Epidermal melanocyte (primary cell): ENCODE measurements at regions not wholly inside any gene's neighbourhood (a gene's known extent, or its start where the extent isn't known, plus 50 kb on each side); places are given as distances from the start of the nearest gene placed in this dataset.
"Not testable (repeated sequence)": the region's sequence is repeated elsewhere in the genome, so short reads cannot be mapped to it uniquely, and the experiment has no call there.

Experiments used
- DNase-seq: peaks from one replicate; pipeline ENCODE4 v3.0.0; 2011; ENCODE audit warnings: low spot score; ENCODE audit not compliant: insufficient read length

DNA sequence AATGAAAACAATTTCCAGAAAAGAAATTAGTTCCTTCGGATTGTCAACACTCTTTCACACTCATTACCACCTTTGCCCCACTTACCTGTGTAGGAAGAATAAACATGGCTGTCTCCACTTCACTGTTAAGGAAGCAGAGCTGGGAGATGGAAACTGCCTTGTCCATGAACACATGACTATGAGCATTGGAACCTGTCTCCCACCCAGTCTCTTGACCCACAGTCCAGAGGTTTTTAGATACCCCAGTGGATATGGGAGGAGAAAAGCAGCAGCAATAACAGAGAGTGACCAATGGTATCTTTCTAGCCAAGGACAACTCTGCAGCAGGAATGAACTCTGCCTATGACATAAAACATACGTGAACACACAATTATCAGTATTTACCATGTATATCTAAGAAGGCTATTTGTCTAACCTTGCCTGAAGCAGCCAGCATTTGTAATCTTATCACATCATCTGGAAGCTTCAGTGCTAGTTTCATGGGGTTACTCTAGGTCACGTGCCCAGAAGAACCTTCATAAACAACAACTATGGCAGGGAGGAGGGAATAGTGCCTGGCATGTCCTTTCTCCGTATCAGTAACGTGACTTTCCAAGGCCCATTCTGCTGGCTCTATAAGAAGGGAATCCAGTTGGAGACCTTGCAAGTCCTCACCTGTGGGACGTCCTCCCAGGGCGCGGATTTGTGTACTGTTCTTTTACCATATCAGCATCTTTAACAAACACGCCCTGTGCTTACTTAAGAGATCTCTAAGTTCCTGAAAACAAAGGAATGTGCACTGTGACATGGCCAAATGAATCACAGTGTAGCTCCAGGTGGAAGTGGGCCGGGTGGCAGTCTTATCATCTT lies 221.8 kb upstream of the UBL3 start:
- no peak for DNase-seq

DNA sequence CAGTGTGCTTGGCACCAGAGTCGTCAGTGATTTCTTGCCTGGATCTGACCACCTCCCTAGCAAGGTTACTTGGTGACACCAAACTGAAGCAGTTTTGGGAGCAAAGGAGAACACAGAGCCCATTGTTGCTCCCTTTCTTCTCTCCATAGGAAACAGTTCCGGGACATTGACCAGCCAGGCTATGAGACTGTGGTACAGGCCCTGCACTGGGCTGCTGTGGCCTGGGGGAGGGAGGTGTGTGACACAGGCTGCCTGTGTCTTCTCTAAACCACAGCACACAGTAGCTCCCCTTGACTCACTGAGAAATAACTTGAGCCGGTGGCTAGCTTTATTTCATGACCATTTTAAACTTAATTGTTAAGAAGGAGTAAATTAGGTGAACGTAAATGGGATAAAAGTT lies 214.8 kb upstream of the UBL3 start:
- no peak for DNase-seq

- DNase-seq = no peak
Measured at GRCh38 chr13:30063892-30064291, 213.5 kb upstream of the UBL3 start.

GRCh38 chr13:30061217-30061616 lies 210.8 kb upstream of the UBL3 start:
- no peak for DNase-seq

DNA sequence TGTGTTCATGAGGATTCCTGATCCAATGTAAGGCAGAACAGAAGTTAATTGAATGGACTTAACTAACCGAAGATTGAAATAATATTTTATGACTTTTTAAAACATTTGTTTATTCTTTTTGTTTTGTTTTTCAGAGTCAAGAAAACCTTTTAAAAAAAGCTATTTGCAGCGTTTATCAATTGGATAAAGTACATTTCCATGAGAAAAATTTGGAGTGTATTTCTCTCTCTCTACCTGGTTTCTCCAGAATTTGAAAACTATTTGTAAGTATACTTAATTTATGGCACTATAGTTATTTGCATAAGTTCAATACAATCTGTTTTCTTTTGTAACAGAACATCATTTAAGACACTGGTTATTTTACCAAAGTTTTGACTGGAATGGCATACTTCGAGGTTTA lies 208.0 kb upstream of the UBL3 start:
- DNase-seq = no peak

- not testable (repeated sequence) for DNase-seq
Measured at GRCh38 chr13:30054546-30054945, 204.1 kb upstream of the UBL3 start.

- no peak for DNase-seq
Measured at GRCh38 chr13:30053939-30054338, 203.5 kb upstream of the UBL3 start.

DNA sequence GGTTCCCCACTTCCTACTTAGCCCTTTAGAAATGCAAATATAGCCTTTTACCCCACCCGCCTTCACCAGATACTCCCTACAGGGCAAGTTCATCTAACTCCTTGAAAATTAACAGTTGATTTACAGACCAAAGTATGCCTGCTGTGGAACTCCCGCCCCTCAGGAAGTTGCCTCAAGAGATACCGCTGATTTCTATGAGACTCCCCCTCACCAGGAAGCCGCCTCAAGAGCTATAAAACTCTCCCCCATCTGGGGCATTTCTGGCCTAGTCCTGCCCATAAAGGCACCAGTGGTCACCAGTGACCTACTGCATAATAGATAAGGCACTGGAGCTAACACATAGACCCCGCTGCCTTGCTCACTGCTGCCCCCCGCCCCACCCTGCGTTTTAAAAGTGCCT lies 201.7 kb upstream of the UBL3 start:
- no peak for DNase-seq

GRCh38 chr13:30051531-30052060 lies 201.2 kb upstream of the UBL3 start:
- no peak for DNase-seq

DNA sequence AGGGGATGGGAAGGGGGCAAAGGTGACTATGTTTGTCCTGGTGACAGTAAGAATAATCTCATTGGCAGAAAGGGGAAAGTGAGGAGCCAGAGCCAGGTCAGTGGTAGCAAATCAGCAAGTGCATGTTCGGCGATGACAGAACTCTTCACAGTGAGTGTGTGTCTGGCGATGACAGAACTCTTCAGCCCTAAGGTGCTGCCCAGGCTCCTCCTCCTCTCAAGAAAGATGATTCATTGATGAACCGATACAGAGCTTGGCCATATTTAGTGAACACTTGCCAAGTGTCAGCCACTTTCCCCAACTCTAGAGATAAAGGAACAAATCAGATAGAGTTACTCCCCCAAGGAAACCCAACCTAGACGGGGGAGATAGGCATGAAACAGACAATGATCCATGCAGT lies 199.3 kb upstream of the UBL3 start:
- no peak for DNase-seq

- no peak for DNase-seq
Measured at GRCh38 chr13:30047154-30047874, 196.9 kb upstream of the UBL3 start.

DNA sequence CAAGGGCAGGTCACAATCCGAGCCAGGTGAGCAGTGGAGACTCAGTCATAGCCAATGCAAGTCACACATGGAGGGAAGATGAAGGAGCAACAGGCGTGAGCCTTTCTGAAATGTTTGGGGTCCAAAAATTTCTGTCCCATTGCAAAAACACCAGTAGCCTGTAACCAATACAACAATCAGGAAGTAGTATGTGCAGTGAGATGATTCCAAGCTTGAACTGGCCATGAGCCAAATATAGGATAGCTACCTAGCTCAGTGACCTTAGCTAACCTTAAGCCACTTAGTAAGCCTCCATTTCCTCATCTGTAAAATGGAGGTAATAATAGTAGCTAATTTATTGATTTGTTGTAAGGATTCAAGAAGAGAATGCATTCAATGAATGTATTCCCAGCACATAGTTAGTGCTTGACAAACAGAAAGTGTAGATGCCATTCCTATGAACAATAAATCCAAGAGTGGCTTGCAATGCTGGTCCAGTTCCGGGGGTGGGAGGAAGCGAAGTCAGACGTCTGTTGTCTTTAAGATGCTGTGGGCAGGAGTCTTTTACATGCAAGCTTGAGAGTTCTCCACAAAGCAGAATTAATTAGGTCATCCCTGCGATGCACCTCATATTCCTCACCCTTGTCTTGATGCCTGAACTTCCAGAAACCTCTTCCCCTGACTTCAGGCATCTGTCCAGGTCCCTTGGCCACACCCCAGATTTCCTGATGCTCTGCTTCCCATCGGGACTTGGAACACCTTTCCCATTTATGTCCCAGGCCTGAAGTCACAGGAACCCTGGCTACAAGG lies 195.7 kb upstream of the UBL3 start:
- no peak for DNase-seq

DNA sequence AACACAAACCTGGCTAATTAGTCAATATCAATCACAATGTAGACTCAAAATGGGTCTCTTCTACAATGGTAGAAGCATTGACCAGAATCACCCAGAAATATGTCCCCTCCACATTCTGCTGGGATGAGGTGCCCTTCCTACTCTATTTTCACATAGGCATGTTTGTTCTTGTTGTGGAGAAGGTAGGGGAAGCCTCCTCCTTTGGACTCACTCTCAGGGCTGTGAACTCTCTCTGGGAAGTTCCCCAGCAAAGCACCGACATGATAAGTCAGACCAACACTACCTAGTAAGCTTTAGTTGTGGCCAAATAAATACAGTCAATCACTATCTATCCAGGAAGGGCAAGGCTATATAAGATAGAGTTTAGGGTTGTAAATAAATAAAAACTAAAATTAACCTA lies 194.5 kb upstream of the UBL3 start:
- DNase-seq = no peak

- no peak for DNase-seq
Measured at GRCh38 chr13:30043631-30043925, 193.2 kb upstream of the UBL3 start.

GRCh38 chr13:30042891-30043630 lies 192.6 kb upstream of the UBL3 start:
- DNase-seq = no peak

DNA sequence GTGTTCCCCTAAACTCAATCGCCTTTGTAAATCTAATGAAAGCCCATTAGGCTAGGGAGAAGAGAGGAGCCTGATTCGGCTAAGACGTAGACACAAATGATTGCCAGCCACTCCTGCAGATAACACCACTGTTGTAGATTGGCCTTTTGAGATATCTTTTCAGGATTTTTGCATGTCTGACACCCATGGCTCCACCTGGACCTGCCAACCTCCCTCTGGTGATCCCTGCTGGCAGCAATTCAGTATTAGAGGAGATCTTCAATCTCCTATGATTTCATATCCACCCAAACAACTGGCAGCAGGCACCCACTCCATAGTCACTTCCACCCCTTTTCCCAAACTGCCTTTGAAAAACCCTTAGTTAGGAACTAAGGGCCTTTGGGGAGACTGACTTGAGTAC lies 191.9 kb upstream of the UBL3 start:
- DNase-seq = no peak

DNA sequence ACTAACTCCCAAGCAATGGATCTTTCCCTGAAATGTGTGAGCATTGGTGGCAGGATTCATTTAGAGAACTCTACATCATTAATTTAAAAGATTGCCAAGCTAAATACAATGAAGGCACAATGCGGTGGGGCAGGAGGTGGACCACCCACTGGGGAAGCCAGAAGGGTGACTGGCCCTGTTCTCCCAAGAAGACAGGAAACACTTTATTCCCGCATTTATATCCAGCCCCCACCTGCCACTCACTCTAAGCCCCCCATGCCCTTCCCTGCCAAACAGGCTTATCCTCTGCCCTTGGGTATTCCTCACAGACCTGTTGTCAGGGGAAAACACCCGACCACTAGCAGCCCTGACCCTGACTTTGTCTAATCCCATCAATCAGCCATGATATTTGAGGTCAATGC lies 189.1 kb upstream of the UBL3 start:
- DNase-seq = no peak

DNA sequence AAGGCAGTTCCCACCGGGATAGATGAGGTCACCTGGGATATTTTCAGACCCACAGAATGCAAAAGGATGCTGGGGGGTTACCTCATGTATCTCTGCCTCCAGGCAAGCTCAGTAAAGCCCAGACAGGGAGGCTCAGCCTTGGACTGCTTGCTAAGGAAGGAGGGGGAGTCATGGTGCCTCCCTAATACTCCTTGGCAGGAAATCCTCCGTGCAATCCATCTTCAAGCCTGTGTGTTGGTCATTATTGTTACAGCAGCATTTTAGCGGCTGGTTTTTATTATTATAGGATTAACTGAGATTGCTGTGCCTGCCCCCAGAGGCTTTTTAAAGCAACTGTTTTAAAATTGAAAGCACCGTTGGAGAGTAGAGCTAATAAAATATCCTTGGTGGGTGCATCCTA lies 188.5 kb upstream of the UBL3 start:
- no peak for DNase-seq

- DNase-seq = no peak
Measured at GRCh38 chr13:30037766-30038165, 187.3 kb upstream of the UBL3 start.

DNA sequence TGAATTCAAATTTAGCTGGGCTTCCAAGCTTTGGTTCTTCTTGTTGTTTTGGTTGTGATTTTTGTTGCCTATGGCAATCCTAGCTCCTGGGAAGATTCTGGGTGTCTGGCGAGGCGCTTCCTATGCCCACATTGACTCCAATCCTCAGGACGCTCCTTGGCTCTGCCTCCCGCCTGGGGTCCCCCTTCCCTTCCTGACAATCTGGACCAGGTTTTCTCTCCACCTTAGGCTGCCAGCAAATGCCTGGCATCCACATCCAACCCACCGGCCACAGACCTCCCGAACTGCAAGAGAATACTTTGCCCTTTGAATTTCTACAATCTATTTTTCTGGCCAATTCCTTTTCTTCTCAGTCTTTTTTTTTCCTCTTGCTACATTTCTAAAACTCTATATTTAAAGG lies 186.9 kb upstream of the UBL3 start:
- no peak for DNase-seq

GRCh38 chr13:30034458-30034795 lies 184.0 kb upstream of the UBL3 start:
- no peak for DNase-seq
